GM12878 (cell line): ENCODE measurements at regions not wholly inside any gene's neighbourhood (a gene's known extent, or its start where the extent isn't known, plus 50 kb on each side); places are given as distances from the start of the nearest gene placed in this dataset.

Experiments used
- ATAC-seq: fragments of 200-7000 bp; cut with Tn5 transposase; 3 replicates; pipeline ENCODE4 v1.9.1; 2020; ENCODE audit warnings: mild to moderate bottlenecking, moderate library complexity
- BruUV-seq: library from RNA; stranded (reverse); fragments of 400-500 nt; replicated peaks from 2 replicates; lab custom pipeline; 2021; lab: Mats Ljungman, UMichigan
- CTCF ChIA-PET: fragments of 300-600 bp; sonication (Branson Sonifier 250); formaldehyde crosslinking; extraction: SDS; loops from one replicate; lab custom pipeline; 2021; ENCODE audit warnings: inconsistent platforms; lab: Yijun Ruan, JAX
- POLR2A ChIA-PET: fragments of 350-600 bp; formaldehyde crosslinking; extraction: SDS; loops from one replicate; lab custom pipeline; 2021; ENCODE audit warnings: inconsistent platforms; lab: Charles Lee
- RAD21 ChIA-PET: fragments of 300-600 bp; sonication (Branson Sonifier 250); formaldehyde crosslinking; loops from one replicate; lab custom pipeline; 2023; ENCODE audit warnings: antibody characterized with exemption; ENCODE audit not compliant: unreplicated experiment; lab: Charles Lee
- SMC1A ChIA-PET: fragments of 300-600 bp; sonication (Branson Sonifier 250); formaldehyde crosslinking; loops from one replicate; lab custom pipeline; 2023; ENCODE audit not compliant: unreplicated experiment, uncharacterized antibody; lab: Charles Lee
- DNase-seq: peaks from one replicate; pipeline ENCODE4 v3.0.0-alpha.2; 2011; ENCODE audit warnings: low read depth, low spot score
- FAIRE-seq: peaks from 3 replicates; lab custom pipeline; 2011; peaks lifted over from hg19 to GRCh38; lab: Jason Lieb, UNC
- H2AFZ ChIP-seq: 2 replicates; pipeline ENCODE4 v1.6.0; 2011; ENCODE audit warnings: low read depth, low read length, control low read depth; ENCODE audit not compliant: control insufficient read depth
- H3K27ac ChIP-seq: 2 replicates; pipeline ENCODE4 v1.5.1; 2011; ENCODE audit warnings: control low read depth; ENCODE audit not compliant: control insufficient read depth, insufficient read depth
- H3K27me3 ChIP-seq, 2 experiments: replicated peaks in 1 of 2; 2 replicates each; pipeline versions ENCODE4 v1.6.0 to v1.6.1; 2011; ENCODE audit warnings: low read length in 1 of 2; ENCODE audit not compliant: control insufficient read depth in 2 of 2, insufficient read depth in 2 of 2
- H3K36me3 ChIP-seq, 2 experiments: 2 replicates each; pipeline ENCODE4 v1.5.1; 2011; ENCODE audit warnings: low read length in 1 of 2; ENCODE audit not compliant: control insufficient read depth in 2 of 2, insufficient read depth in 2 of 2
- H3K4me1 ChIP-seq: 2 replicates; pipeline ENCODE4 v1.6.1; 2011; ENCODE audit warnings: mild to moderate bottlenecking, low read length, moderate library complexity, mixed read lengths; ENCODE audit not compliant: control insufficient read depth, insufficient read depth
- H3K4me2 ChIP-seq: 2 replicates; pipeline ENCODE4 v1.6.0; 2011; ENCODE audit warnings: control low read depth; ENCODE audit not compliant: control insufficient read depth, insufficient read depth
- H3K4me3 ChIP-seq: fragments of 200-600 bp; sonication (generic); 2 replicates; pipeline ENCODE4 v1.5.1; 2016
- H3K79me2 ChIP-seq: 2 replicates; pipeline ENCODE4 v1.6.0; 2011; ENCODE audit warnings: low read length; ENCODE audit not compliant: control insufficient read depth, insufficient read depth
- H3K9ac ChIP-seq: 2 replicates; pipeline ENCODE4 v1.8.0; 2011; ENCODE audit warnings: low read length, control low read depth, mixed read lengths; ENCODE audit not compliant: control insufficient read depth, insufficient read depth
- H3K9me3 ChIP-seq: replicated peaks from 3 replicates; pipeline ENCODE4 v1.5.1; 2011; ENCODE audit warnings: mild to moderate bottlenecking, low read length; ENCODE audit not compliant: control insufficient read depth, insufficient read depth
- H4K20me1 ChIP-seq: 2 replicates; pipeline ENCODE4 v1.6.0; 2011; ENCODE audit not compliant: control insufficient read depth, insufficient read depth
- BACH1 ChIP-seq: fragments of 450-650 bp; IDR thresholded peaks from 2 replicates; pipeline ENCODE4 v1.6.1; 2017; ENCODE audit warnings: mild to moderate bottlenecking, borderline replicate concordance
- BRCA1 ChIP-seq: IDR thresholded peaks from 2 replicates; pipeline ENCODE4 v1.6.1; 2011; ENCODE audit warnings: low read depth, low read length, improper control_type of control experiment
- CREM ChIP-seq: IDR thresholded peaks from 2 replicates; pipeline ENCODE4 v1.6.1; 2014; ENCODE audit warnings: antibody characterized with exemption, low read depth
- DPF2 ChIP-seq: fragments of 450-650 bp; IDR thresholded peaks from 2 replicates; pipeline ENCODE4 v1.6.1; 2017; ENCODE audit warnings: mild to moderate bottlenecking
- GABPA ChIP-seq: IDR thresholded peaks from 2 replicates; pipeline ENCODE4 v1.6.1; 2014; ENCODE audit warnings: antibody characterized with exemption, low read depth, mild to moderate bottlenecking, inconsistent platforms
- JUNB ChIP-seq: IDR thresholded peaks from 2 replicates; pipeline ENCODE4 v1.6.1; 2016; ENCODE audit warnings: antibody characterized with exemption, mild to moderate bottlenecking
- KAT2A ChIP-seq: conservative IDR thresholded peaks from 2 replicates; pipeline ENCODE4 v1.6.1; 2011; ENCODE audit warnings: low read depth, low read length; ENCODE audit not compliant: control insufficient read depth
- MTA3 ChIP-seq: IDR thresholded peaks from 2 replicates; pipeline ENCODE4 v1.6.1; 2012; ENCODE audit warnings: low read length, inconsistent platforms, borderline replicate concordance
- MYB ChIP-seq: fragments of 150-350 bp; IDR thresholded peaks from 2 replicates; pipeline ENCODE4 v1.6.1; 2014; ENCODE audit warnings: mild to moderate bottlenecking, low read depth, low read length, borderline replicate concordance
- PML ChIP-seq: IDR thresholded peaks from 2 replicates; pipeline ENCODE4 v1.6.1; 2012; ENCODE audit warnings: low read length, inconsistent platforms
- SP1 ChIP-seq: IDR thresholded peaks from one replicate; pipeline ENCODE4 v1.6.1; 2011; ENCODE audit warnings: low read depth, low read length
- WGBS: methylation state at CpG from one replicate; pipeline ENCODE4 v1.1.6; 2016; ENCODE audit warnings: low lambda C conversion rate; ENCODE audit not compliant: insufficient replicate concordance, insufficient coverage; ENCODE audit errors: missing lambda C conversion rate; 5-methylcytosine and 5-hydroxymethylcytosine counted together
- in situ Hi-C: fragments of 300-500 bp; cut with MboI; formaldehyde crosslinking; loops from 9 replicates; pipeline ENCODE4 v1.14.3; 2018; ENCODE audit warnings: mixed read lengths
- intact Hi-C: fragments of 100-400 bp; cut with micrococcal nuclease; formaldehyde crosslinking; loops from one replicate; pipeline ENCODE4 v1.14.2; 2022; ENCODE audit not compliant: unreplicated experiment
- TF ChIP-seq, protein P1 (sequence below): fragments of 450-650 bp; IDR thresholded peaks from 2 replicates; pipeline ENCODE4 v1.6.1; 2016; ENCODE audit warnings: mild to moderate bottlenecking, moderate library complexity, borderline replicate concordance
- TF ChIP-seq, protein P2 (sequence below): fragments of 450-650 bp; conservative IDR thresholded peaks from 2 replicates; pipeline ENCODE4 v1.6.1; 2017; ENCODE audit warnings: mild to moderate bottlenecking, moderate library complexity
- TF ChIP-seq, protein P3 (sequence below): IDR thresholded peaks from 2 replicates; pipeline ENCODE4 v1.6.1; 2011; ENCODE audit warnings: borderline replicate concordance, low read depth, mild to moderate bottlenecking, moderate library complexity, low read length; ENCODE audit not compliant: insufficient read depth, poor library complexity, severe bottlenecking
- TF ChIP-seq, protein P4 (sequence below): IDR thresholded peaks from 2 replicates; pipeline ENCODE4 v1.6.1; 2011; ENCODE audit warnings: low read depth, low read length, improper control_type of control experiment, borderline replicate concordance

DNA sequence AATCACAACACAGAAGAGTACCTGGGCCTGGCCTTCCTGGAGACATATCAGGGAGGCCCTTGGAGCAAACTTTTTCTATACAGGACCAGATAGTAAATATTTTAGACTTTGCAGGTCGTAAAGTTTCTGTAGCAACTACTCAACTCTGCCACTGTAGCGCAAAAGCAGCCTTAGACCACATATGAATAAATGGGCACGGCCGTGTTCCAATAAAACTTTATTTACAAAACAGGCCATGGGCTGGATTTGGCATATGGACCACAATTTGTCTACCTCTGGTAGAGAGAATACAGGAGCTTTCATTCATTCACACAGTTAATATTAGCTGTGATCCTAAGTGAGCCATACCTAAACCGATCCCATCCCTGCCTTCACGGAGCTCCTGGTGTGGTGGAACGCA lies 98.6 kb upstream of the CAB39 start (continued):
- TF ChIP-seq, protein P1, sequence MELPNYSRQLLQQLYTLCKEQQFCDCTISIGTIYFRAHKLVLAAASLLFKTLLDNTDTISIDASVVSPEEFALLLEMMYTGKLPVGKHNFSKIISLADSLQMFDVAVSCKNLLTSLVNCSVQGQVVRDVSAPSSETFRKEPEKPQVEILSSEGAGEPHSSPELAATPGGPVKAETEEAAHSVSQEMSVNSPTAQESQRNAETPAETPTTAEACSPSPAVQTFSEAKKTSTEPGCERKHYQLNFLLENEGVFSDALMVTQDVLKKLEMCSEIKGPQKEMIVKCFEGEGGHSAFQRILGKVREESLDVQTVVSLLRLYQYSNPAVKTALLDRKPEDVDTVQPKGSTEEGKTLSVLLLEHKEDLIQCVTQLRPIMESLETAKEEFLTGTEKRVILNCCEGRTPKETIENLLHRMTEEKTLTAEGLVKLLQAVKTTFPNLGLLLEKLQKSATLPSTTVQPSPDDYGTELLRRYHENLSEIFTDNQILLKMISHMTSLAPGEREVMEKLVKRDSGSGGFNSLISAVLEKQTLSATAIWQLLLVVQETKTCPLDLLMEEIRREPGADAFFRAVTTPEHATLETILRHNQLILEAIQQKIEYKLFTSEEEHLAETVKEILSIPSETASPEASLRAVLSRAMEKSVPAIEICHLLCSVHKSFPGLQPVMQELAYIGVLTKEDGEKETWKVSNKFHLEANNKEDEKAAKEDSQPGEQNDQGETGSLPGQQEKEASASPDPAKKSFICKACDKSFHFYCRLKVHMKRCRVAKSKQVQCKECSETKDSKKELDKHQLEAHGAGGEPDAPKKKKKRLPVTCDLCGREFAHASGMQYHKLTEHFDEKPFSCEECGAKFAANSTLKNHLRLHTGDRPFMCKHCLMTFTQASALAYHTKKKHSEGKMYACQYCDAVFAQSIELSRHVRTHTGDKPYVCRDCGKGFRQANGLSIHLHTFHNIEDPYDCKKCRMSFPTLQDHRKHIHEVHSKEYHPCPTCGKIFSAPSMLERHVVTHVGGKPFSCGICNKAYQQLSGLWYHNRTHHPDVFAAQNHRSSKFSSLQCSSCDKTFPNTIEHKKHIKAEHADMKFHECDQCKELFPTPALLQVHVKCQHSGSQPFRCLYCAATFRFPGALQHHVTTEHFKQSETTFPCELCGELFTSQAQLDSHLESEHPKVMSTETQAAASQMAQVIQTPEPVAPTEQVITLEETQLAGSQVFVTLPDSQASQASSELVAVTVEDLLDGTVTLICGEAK, result peak; percentile 95
- TF ChIP-seq MYB, result no peak

DNA sequence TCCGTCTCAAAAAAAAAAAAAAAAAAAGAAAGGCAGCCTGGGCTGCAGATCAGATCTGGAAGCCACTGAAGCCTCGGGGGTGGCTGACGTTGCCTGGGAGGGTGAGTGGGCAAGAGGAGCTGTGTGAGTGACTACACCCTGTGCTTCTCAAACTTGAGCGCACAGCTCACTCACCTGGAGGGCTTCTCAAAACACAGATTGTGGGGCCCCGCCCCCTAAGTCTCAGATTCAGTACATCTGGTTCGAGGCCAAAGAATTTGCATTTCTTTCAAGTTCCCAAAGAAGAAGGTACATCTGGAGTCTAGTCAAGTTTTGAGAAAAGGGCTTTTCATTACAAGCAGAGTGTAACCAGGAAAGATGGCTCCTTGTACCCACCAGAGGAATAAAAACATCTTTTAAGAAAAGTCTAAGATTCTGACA lies 97.7 kb upstream of the CAB39 start:
- H3K36me3 ChIP-seq, result no peaks in the 10 kb centered on the region
- H3K4me2 ChIP-seq, result peak overlapping the region; percentile 61
- H3K9ac ChIP-seq, result peak overlapping the region; percentile 45; the same call in 1 of the 2 replicates
- no TSS peak for BruUV-seq
- H3K27me3 ChIP-seq, result no peaks in the 10 kb centered on the region
- H3K4me1 ChIP-seq, result peaks cover 22% of the 10 kb centered on the region
- H4K20me1 ChIP-seq, result no peaks in the 10 kb centered on the region
- peaks cover 3% of the 10 kb centered on the region for H3K79me2 ChIP-seq
- FAIRE-seq (peak; percentile 83), ATAC-seq (peak; percentile 88), DNase-seq (peak; percentile 85)
- intact Hi-C loops (loop anchor here (1.0 to 10.0 kb wide), 6 partner anchors 44 to 830 kb away; partner anchors contain the start of genes CAB39 and SP140L), in situ Hi-C loops (loop anchor here (5.0 kb wide), 1 partner anchor 608 kb away; no protein-coding TSS in a partner anchor)
- POLR2A ChIA-PET, result interaction anchor here (0.6 to 2.6 kb wide), 23 partner anchors 13 to 189 kb away, joined by 3 to 27 read pairs (median 4); partner anchors contain the start of gene CAB39
- peak overlapping the region; percentile 53; the same call in 1 of the 2 replicates for H3K4me3 ChIP-seq
- RAD21 ChIA-PET, result interaction anchor here (0.6 to 5.4 kb wide), 31 partner anchors 13 to 607 kb away, joined by 3 to 81 read pairs (median 7); partner anchors contain the start of genes CAB39 and SP110
- H2AFZ ChIP-seq, result peak overlapping the region; percentile 54
- H3K9me3 ChIP-seq, result no peaks in the 10 kb centered on the region; the same call in 1 of the 3 replicates
- H3K27ac ChIP-seq, result peak overlapping the region; percentile 60
- CTCF ChIA-PET, result interaction anchor here (0.7 to 8.5 kb wide), 20 partner anchors 12 to 606 kb away, joined by 3 to 56 read pairs (median 4); no protein-coding TSS in a partner anchor
- 0% methylated on average over 5 of the region's 6 CpGs for WGBS
- SMC1A ChIA-PET, result interaction anchor here (0.5 to 6.4 kb wide), 37 partner anchors 8 to 601 kb away, joined by 3 to 72 read pairs (median 4); partner anchors contain the start of gene SP140L
- peak; percentile 62 for TF ChIP-seq CREM
- no peak for TF ChIP-seq JUNB
- TF ChIP-seq, protein P2, sequence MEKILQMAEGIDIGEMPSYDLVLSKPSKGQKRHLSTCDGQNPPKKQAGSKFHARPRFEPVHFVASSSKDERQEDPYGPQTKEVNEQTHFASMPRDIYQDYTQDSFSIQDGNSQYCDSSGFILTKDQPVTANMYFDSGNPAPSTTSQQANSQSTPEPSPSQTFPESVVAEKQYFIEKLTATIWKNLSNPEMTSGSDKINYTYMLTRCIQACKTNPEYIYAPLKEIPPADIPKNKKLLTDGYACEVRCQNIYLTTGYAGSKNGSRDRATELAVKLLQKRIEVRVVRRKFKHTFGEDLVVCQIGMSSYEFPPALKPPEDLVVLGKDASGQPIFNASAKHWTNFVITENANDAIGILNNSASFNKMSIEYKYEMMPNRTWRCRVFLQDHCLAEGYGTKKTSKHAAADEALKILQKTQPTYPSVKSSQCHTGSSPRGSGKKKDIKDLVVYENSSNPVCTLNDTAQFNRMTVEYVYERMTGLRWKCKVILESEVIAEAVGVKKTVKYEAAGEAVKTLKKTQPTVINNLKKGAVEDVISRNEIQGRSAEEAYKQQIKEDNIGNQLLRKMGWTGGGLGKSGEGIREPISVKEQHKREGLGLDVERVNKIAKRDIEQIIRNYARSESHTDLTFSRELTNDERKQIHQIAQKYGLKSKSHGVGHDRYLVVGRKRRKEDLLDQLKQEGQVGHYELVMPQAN, result no peak
- TF ChIP-seq, protein P3, sequence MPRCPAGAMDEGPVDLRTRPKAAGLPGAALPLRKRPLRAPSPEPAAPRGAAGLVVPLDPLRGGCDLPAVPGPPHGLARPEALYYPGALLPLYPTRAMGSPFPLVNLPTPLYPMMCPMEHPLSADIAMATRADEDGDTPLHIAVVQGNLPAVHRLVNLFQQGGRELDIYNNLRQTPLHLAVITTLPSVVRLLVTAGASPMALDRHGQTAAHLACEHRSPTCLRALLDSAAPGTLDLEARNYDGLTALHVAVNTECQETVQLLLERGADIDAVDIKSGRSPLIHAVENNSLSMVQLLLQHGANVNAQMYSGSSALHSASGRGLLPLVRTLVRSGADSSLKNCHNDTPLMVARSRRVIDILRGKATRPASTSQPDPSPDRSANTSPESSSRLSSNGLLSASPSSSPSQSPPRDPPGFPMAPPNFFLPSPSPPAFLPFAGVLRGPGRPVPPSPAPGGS, result no peak
- TF ChIP-seq SP1, result no peak
- TF ChIP-seq BRCA1, result no peak
- no peak for TF ChIP-seq KAT2A
- TF ChIP-seq, protein P4, sequence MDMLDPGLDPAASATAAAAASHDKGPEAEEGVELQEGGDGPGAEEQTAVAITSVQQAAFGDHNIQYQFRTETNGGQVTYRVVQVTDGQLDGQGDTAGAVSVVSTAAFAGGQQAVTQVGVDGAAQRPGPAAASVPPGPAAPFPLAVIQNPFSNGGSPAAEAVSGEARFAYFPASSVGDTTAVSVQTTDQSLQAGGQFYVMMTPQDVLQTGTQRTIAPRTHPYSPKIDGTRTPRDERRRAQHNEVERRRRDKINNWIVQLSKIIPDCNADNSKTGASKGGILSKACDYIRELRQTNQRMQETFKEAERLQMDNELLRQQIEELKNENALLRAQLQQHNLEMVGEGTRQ, result no peak
- TF ChIP-seq BACH1, result no peak
- no peak for TF ChIP-seq MTA3
- TF ChIP-seq DPF2, result no peak
- no peak for TF ChIP-seq PML
- no peak for TF ChIP-seq GABPA
